NCI-H69 (cell line): ENCODE measurements at regions not wholly inside any gene's neighbourhood (a gene's known extent, or its start where the extent isn't known, plus 50 kb on each side); places are given as distances from the start of the nearest gene placed in this dataset.

ENCODE experiments used
- DNase-seq: peaks from one replicate; lab custom pipeline; 2025; lab: John Stamatoyannopoulos, UW

DNA sequence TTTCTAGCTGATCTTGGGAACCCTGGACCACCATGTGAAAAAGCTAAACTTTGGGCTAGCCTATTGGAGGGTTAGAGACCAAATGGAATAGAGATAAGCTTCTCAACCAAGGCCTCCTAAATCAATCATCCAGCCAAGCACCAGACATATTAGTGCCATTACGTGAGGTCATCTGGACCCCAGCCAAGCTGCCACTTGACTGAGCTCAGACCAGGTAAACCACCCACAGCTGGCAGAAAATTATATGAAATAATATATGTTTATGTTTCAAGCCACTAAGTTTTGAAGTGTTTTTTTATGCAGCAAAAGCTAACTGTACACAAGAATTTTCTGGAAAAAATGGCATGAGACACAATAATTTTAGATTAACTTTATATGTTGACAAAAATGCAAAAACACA, 82.6 kb upstream of the PCGF5 start:
- peak; percentile 48 for DNase-seq

DNA sequence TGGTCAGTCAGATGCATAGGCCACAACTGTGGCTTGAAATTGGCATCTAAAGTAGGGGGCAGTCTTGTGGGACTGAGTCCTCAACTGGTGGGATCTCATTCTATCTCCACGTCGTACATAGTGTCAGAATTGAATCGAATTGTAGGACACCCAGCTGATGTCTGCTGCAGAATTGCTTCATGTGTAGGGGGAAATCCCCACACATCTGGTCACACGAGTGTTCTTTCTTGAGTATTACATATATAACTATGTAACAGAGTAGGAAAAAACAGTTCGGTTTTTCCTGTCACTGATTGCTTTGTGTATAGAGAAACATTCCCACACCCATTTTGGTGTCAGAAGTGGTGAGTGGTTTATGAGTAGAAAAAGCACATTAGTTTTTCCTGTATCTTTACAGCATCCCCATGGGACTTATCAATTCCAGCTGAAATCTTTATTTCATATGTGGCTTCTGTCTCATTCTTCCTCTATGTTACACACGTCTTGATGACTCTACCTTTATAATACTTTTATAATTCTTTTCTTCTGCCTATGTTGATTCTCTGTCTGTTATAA, 79.4 kb upstream of the PCGF5 start:
- DNase-seq = no peak

DNA sequence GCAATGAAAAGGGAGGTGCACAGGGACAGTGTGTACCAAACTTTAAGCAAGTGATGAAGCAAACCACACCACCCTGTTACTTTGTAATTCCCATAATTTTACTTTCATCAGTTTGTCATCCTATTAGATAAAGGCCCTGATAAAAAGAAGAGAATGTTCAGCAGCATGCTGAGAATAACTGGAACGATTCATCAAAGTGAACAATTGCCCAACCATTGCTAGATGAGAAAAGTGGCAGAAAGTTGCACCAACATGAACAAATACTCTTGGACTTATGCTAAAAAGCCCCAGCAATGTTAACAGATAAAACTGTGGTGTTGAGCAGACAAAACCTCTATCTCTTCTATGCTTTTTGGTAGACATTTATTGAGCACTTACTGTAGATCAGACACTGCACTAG, 75.5 kb upstream of the PCGF5 start:
- no peak for DNase-seq

- DNase-seq = no peak
Measured at GRCh38 chr10:91146146-91146545, 74.3 kb upstream of the PCGF5 start.

GRCh38 chr10:91149550-91149949, 70.9 kb upstream of the PCGF5 start:
- no peak for DNase-seq

- no peak for DNase-seq
Measured at GRCh38 chr10:91150631-91151030, 69.8 kb upstream of the PCGF5 start.

DNA sequence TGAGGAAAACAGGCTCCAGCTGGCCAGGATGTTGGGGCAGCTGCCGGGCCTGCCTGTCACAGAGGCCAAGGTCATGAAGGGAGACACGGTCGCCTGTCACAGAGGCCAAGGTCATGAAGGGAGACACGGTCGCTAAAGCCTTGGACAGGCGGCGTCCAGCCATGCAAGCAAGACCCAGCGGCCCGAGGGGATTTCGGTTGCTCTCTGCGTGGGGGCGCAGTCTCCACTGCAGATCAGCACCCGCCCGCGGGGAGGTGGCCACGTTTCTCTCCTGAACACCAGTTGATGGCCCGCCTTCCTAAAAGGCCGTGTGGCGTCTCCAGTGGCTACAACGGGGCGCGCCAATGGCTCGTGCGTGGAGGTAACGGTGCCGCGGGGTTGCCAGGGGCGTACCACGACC, 67.0 kb upstream of the PCGF5 start:
- no peak for DNase-seq

GRCh38 chr10:91154842-91155241, 65.6 kb upstream of the PCGF5 start:
- DNase-seq = no peak

DNA sequence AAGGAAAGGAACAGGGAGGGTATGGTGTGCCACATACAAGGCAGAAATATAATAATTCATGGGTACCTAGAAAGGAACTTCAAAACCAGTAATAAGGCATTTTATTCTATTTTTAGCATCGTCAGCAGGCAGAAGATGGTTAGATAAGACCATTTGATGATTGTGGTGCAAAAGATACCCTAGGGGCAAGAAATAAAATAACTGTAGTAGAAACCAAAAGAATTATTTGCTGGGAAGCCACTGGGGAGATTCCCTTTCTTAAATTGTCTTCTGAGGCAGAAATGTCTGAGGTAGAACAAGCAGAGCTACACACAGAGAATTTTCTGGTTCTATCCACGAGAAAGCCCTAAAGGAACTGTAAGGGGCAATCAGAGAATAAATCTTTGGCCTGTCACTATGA, 64.3 kb upstream of the PCGF5 start:
- DNase-seq = no peak

DNA sequence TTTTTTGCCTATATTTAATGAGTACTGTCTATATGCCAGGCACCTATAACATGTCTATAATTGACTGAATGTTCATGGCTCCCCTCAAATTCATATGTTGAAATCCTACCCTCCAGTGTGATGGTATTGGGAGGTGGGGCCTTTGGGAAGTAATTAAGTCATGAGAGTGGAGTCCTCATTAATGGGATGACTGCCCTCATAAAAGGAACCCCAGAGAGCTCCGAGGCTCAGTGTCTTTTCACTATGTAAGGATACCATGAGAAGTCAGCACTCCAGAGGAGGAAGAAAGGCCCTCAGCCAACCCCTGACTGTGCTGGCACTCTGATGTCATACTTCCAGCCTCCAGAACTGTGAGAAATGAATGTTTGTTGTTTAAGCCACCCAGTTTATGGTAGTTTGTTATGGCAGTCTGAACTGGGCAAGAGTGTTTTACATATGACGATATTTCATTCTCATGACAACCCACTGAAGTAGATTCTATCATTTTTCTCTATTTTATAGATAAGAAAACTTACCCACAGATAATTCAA, 61.1 kb upstream of the PCGF5 start:
- no peak for DNase-seq

DNA sequence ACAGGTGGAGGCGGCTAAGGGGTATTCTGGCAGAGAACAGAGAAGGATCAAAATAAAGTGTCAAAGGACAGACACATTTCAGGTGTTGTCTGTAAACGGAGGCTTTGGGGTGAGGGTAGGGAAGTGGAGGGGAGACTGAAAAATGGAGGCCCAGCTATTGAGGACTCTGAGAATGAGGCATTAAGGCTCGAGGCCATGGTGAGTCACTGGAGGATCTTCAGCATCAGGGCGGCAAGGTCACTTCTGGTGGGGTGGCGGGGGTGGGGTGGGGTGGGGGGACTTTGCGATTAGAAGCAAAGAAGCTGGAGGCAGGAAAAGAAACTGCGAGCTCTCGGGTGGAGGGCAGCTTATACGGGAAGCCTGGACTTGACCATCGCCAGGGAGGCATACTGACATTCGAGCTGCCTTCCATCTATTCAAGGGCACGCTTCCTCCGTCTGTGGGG, 58.4 kb upstream of the PCGF5 start:
- DNase-seq = peak; percentile 11

DNA sequence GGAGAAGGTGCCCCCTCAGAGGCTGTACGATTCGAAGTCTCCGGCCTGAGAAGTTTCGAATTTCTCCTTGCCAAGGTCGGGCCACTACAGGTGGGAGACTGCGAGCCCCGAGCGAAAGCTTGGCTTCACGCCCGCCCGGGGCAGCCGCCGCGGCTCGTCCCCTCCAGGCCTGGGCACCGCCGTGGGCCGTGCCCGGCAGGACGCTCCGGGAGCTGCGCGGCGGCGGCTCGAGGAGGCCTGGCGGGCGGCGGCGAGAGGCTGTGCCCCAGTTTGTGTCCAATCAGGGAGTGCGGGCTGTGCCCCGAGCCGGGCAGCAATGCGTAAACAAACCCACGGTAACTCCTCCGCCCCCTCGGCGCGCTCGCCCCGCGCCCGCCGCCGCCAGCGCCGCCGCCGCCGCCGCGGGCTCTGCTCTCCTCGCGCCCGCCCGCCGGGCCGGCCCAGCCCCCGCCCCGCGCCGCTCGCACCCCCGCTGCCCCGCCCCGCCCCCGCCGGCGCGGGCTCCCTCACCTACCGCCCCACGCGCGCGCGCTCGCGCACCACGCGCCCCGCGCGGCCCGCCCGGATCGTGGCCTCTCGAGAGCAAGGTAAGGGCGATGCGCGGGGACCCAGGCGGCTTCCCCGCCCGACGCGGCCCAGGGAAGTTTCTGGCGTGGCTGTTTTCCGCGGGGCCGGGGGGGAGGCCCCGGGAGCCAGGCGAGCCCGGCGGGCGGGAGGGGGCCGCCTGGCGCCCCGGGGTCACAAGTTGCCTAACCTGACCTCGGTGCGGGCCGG, 57.8 kb upstream of the PCGF5 start:
- DNase-seq = peak; percentile 73

DNA sequence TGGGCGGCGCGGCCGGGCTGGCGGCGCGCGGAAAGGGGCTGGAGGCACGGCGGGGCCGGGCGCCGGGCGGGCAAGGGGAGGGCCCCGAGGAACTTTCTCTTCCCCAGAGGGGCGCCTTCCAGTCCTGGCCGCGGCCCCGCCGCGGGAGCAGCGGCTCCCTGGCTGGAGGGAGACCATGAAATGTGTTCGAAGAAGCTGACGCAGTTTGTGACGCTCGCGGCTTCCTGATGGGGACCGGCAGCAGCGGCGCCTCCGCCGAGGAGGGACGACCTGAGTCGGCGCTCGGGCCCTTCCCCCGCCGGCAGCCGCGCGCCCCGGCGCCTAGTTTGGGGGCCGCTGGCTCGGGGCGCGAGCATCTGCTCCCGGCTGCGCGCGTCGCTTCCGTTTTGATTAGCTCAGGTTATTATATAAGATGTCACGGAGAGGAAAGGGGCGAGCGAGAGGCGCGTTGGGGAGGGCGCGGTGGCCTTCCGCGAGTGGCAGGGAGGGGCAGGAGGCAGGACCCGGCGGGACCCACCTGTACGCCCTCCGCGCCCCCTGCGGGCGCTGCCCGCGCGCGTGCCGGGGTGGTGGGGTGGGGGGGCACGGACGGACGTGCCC, 57.1 kb upstream of the PCGF5 start:
- DNase-seq = peak; percentile 65

DNA sequence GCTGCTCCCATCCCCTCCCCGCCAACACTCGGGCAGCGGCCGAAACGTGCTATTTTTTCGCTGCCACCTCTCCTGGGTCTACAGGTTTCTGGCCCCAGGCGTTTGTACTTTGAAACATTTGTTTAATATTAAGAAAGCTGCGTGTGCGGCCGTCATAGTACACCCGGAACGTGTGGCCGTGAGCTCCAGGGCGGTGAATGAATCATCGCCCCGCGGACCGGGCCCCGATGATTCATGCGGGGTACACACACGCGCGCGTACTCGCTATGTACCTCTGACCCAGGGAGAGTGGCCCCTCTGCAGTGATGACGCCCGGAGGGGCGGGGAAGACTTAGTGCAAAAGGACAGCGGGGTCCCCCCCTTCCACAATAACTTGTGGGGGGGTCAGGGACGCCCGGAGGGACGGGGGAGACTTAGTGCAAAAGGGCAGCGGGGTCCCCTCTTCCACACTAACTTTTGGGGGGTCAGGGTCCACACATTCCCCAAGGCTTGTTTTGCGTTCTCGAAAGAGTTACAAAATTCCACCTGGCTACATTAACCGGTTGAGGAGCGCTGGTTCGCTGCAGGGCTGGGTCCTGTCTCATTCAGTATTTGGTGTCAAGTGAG, 56.5 kb upstream of the PCGF5 start:
- peak; percentile 64 for DNase-seq

GRCh38 chr10:91164520-91165065, 55.9 kb upstream of the PCGF5 start:
- no peak for DNase-seq

GRCh38 chr10:91167406-91167805, 53.1 kb upstream of the PCGF5 start:
- no peak for DNase-seq

- DNase-seq = no peak
Measured at GRCh38 chr10:91170418-91170817, 50.0 kb upstream of the PCGF5 start.
